GM13977 (cell line): ENCODE measurements at regions not wholly inside any gene's neighbourhood (a gene's known extent, or its start where the extent isn't known, plus 50 kb on each side); places are given as distances from the start of the nearest gene placed in this dataset.

Experiments
- DNase-seq: peaks from one replicate; pipeline ENCODE4 v3.0.0; 2012; ENCODE audit warnings: low spot score
- in situ Hi-C: fragments of 300-500 bp; cut with MboI; formaldehyde crosslinking; loops from one replicate; pipeline ENCODE4 v1.12.0; 2022; ENCODE audit warnings: low sequenced_read_pairs, low pct_unique_long_range_greater_than_20kb, mixed read lengths, inconsistent platforms; ENCODE audit not compliant: unreplicated experiment
- TF ChIP-seq, protein P1 (sequence below): IDR thresholded peaks from 2 replicates; pipeline ENCODE4 v1.5.1; 2012; ENCODE audit warnings: mild to moderate bottlenecking, control low read depth; ENCODE audit not compliant: insufficient read depth; ENCODE audit errors: extremely low read depth, missing control alignments

DNA sequence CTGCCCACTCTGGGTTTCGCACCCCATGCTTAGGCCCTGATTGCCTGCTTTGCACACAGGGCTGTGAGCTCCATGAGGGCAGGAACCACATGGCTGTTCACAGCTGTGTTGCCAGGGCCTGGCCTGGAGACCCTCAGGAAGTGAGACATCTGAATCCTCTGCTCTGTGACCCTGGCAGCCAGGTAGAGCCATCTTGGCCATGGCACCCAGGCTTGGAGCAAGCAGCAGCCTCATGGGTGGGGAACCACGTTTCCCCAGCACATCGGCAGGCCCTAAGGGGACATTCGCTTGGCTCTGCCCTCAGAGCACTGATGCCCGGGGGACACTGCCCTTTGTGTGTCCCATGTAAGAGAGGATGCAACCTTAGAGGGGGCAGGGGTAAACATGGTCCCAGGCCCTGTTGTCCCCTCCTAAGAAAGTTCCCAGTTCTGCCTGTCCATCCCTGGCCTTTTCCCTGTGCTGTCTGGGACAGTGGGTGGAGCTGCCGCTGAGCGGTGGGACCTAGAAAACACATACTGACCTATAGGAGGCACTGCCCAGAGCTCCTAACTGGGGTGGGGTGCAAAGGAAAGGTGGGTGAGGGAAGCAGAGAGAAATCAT, 144.1 kb upstream of the IER5L start:
- TF ChIP-seq, protein P1, sequence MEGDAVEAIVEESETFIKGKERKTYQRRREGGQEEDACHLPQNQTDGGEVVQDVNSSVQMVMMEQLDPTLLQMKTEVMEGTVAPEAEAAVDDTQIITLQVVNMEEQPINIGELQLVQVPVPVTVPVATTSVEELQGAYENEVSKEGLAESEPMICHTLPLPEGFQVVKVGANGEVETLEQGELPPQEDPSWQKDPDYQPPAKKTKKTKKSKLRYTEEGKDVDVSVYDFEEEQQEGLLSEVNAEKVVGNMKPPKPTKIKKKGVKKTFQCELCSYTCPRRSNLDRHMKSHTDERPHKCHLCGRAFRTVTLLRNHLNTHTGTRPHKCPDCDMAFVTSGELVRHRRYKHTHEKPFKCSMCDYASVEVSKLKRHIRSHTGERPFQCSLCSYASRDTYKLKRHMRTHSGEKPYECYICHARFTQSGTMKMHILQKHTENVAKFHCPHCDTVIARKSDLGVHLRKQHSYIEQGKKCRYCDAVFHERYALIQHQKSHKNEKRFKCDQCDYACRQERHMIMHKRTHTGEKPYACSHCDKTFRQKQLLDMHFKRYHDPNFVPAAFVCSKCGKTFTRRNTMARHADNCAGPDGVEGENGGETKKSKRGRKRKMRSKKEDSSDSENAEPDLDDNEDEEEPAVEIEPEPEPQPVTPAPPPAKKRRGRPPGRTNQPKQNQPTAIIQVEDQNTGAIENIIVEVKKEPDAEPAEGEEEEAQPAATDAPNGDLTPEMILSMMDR = no peak
- in situ Hi-C loops = no loop called here
- DNase-seq = no peak

DNA sequence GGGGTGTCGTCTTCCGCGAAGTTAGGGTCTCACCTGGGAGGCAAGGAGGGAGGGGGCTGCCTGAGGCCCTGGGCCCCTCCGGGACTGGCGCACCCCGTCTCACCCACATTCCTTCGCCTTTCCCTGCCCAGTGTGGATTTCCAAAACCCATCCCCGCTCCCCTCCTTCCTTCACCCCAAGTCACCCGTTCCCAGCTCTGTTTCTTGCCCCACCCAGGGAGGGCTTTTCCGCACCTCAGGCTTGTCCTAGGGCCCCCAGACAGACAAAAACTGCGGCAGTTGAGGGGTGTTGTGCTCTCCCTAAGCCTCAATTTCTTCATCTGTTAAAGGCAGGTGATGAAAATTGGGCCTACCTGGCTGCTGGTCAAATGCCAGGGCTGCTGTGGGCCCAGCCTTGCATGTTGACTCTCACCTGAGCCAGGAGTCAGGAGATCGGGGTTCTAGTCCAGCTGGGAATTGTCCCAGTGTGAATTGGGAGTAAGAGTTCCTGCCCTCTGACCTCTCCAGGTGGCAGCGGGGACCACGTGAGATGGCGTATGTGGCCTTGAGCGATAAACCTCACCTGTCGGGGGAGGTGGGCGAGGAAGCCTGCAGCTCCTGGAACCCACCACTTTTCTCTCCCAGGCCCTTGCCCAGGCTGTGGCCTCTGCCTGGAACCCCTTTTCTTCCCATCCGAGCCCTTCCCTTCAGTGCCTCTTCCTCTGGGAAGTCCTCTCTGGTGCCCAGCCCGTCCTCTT, 143.4 kb upstream of the IER5L start:
- TF ChIP-seq, protein P1 = no peak
- in situ Hi-C loops = no loop called here
- no peak for DNase-seq

DNA sequence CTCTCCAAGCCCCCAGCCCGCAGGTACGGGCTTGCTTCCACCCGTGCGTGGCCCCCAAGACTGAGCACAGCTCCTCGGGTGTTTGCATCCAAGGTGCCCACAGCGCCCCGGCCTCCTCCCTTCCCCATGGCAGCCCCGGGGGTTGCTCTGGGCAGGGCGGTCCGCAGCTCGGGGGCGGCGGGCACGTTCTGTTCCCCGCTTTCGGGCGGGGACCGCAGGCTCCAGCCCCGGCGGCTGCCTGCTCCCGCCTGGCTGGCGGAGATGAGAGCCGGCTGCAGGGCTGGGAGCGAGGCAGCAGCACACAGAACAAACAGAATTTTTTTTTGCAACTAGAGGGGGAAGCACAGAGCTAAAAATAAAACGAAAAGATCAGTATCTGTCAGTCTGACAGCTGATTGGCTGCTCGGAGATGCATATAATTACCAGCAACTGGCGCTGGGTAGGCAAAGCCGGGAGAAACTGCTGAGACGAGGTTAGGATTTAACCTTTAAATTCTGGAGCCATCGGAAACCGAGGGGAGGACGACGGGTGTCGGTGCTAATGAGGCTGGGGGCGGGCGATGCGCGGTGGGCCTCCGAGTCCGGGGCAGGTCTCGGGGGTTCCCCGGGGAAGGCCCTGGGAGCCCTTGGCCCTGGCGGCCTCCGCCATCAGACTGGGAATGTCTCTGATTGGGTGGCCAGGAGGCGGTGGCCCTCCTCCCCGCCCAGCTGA, 142.7 kb upstream of the IER5L start:
- TF ChIP-seq, protein P1 = no peak
- peak; percentile 87 for DNase-seq
- in situ Hi-C loops = no loop called here

DNA sequence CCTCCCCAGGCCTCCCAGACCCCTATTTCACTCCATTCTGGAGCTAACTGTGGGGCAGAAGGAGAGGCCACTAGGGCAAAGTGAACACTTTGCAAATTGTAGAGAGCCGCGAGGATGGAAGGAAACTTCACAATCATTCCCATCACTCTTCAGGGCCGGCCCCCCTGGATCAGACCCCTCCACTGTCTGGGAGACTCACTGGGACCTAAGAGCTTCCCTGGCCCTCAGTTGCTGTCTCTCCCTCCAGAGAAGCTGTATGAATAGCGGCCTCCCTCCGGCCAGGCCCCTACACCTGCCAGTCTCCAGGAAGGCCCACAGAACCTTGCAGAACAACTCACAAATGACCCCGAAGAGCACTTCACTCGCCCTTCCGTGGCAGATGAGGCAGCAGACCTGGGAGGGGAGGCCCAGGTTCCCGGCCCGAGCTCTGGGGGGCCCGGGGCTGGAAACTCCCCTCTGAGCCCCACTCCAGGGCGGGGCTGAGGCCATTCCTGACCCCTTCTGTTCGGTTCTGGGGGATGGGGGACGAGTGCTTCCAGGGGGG, 141.9 kb upstream of the IER5L start:
- in situ Hi-C loops = no loop called here
- TF ChIP-seq, protein P1 = no peak

DNA sequence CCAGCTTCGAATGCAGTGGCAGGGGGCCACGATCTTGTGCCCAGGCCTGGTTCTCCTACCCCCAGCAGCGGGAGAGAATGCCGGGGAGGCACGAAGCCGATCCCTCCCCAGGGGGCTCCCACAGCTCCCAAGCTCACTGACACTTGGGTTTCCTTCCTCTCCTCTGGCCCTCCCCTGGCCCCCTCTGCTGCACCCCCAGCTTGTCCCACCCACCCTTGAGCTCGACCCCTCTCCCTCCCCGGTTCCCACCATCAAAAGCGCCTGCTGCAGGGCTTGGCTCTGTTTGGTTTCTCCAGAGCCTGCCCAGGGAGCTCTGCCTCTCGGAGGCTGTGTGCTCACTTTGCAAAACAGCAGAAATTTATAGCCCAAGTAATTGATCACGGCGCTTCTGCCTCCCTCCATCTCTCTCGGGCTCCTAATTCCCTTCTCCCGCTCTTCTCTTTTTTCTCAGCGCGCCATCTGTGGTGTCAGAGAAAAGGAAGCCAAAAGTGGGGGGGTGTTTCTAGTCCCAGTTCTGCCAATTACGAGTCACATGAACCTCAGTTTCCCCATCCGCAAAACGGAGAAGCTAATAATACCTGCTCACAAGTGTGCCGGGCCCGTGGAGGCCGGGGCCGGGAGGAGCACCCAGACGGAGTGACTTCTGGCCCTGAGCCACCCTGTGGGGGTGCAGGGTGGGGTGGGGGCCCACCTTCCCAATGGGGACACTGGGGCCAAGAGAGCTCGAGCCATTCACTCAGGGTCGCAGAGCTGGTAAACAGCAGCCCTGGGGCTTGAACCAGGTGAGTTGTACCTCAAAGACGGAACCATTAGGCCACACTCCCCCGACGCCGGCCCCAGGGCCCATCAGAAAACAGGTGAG, 141.2 kb upstream of the IER5L start:
- no peak for DNase-seq
- TF ChIP-seq, protein P1 = no peak
- in situ Hi-C loops = no loop called here

More for the DNA sequence above, 141.9 kb upstream of the IER5L start:
- DNase-seq = no peak
